DMS79 (cell line): ENCODE measurements at regions not wholly inside any gene's neighbourhood (a gene's known extent, or its start where the extent isn't known, plus 50 kb on each side); places are given as distances from the start of the nearest gene placed in this dataset.

Experiments
- DNase-seq: peaks from one replicate; lab custom pipeline; 2025; lab: John Stamatoyannopoulos, UW

DNA sequence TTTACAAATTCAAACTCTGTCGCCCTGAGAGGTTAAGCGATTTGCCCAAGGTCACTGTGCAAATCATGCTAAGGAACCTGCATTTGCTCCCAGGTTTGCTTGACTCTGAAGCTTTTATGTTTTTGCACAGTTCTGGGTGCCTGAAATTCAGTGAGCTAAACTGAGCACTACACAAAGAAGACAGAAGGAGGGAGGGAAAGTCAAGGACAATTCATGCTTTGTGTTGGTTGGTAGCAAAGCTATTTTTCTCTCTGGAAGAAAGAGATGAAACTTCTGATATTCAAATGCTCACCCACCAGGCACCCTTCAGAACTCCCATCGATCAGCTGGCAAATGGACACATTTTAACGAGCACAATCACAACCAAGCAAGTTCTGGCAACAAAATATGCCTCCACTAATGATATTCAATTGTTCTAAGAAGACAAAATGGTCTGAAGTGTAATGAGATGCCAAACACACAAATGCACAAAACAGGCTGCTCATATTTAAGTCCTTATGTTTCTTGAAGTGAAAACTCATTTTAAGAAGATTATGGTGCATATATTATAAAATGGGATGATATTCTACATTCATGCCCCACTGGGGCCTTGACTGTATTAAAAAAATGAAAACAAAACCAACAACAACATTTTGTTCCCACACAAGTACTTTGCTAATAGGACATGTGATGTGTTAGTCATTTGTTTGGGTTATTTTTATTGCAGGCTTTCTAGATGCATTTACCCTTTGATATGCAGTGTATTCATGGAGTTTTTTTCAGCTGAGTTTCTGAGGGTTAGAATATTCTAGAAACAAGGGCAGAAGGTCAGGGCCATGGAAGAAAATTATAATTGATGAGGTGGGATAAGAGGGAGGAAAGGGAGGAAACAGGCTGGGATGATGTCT lies 445.6 kb upstream of the CELF4 start:
- DNase-seq, result no peak

DNA sequence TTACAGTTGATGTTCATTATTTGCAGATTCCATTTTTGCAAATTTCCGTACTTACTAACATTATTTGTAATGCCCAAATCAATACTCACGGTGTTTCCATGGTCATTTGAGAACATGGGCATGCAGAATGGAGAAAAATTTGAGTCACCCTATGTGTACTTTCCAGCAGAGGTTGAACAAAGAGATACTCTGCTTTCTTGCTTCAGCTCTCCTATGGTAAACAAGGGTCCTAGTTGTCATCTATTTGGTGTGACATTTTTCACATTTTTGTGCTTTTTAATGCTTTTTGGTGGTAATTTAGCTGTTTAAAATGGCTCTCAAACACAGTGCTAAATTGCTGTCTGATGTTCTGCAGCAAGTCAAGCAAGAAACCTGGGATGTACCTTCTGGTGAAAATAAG lies 444.4 kb upstream of the CELF4 start:
- no peak for DNase-seq

DNA sequence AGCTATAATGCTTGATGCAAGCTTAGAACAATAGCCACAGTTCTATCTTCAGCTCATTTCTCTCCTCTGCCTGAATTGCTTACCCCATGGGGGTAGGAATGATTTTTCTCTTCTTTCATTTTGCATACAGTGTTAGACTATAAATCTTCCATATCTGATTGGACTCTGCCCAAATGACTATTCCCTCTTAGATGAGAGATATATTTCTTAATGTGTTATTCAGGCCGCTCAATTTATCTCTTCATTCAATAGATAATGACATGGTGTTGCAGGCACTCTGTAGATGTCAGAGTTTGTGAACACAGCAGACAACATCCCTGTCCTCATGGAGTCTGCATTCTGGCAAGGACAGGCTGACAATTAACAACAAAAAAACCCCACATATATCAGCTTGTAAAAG lies 443.7 kb upstream of the CELF4 start:
- DNase-seq, result no peak

DNA sequence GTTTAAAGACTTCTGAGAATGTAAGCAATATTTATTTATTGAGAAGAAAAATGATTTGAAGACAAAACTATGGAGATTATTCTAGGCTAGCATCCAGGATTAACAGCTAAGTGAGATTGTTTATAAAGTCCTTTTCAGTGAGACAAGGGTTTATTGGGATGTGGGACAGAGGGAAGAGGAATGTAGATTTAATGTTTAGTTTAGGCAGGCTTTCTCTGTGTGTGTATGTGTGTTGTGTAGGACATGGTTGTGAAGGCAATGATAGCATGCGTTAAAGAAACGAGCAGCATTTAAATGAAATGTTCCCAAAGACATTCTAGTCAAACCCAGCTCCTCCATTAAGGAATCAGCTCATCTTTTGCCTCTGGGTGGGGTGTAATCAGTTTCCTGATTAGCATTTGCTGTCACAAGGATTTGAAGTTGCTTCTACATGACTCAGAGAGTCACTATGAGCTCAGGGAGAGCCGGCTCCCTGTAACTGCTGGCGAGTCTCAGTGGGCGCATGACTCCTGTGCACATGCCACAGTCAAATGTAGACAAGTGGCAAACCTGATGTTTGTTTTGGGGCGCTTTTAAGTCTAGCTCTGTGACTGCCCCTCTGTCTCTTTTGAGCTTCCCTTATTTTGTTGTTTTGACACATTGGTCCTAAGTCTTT lies 442.2 kb upstream of the CELF4 start:
- DNase-seq, result no peak

DNA sequence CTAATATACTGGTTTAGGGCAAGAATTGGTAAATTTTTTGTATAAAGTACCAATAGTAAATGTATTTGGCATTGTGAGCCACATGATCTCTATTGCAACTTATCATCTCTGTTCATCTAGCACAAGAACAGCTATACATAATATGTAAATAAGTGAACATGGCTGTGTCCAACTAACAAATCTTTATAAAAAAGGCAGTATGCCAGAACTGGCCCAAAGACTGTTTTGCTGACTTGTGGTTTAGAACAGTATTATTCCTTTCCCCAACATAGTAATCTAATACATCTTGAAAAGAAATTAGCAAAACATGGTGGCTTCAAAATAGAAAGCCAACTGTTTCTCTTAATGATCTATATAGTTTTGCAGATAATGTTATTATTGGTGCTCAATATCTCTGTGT lies 441.4 kb upstream of the CELF4 start:
- no peak for DNase-seq

DNA sequence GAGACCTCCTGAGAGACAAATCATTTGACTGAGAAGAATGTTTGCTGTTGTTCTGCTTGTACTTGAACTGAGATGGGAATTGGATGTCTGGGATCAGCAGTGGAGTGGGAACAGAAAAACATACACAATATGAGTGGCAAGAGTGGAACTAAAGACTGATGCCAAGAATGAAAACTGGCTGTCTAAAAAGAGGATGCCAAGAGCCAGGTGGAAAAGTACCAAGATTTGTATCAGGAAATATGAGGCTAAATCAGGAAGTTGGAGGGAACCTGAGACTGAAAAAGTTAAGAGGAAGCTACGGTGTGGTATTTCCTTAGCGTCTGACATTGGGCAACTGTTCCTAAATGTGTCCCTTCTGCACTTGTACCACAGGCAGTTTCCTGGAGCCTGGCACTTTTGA lies 440.9 kb upstream of the CELF4 start:
- DNase-seq, result no peak

DNA sequence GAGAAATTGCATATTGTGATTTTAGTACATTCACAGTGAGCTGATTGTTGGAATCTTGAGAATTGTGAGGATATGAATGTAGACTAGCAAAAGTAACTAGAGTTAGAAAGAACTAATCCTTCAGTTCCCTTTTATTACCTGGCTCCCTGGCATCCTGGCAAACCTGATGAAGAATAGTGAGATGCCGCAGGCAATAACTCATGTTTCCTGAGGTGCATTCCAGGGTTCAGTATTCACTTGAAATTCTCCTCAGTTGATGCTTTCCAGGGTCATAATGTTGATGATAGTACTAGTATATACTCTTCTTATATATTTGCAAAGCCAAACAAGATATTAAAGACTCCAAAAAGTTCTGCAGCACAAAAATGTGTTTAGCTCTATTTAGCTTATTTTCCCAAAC lies 432.1 kb upstream of the CELF4 start:
- no peak for DNase-seq

DNA sequence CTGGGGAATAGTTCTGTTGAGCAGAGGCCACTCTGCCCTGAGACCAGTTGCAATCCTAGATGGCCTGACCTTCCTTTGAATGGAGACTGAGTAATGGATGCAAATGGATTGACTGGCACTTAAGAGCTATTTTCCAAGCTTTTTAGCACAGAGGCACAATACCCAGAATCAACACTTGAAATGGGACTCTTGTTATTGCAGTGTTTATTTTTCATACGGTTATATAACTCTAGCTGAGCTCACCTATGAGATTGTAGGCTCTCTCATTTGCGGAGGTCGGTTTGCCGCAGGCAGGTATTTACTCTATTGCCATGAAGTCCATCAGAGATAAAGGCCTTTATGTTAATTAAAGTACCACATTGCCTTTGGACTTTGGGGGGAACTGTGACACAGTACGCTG lies 422.3 kb upstream of the CELF4 start:
- DNase-seq, result peak; percentile 99

DNA sequence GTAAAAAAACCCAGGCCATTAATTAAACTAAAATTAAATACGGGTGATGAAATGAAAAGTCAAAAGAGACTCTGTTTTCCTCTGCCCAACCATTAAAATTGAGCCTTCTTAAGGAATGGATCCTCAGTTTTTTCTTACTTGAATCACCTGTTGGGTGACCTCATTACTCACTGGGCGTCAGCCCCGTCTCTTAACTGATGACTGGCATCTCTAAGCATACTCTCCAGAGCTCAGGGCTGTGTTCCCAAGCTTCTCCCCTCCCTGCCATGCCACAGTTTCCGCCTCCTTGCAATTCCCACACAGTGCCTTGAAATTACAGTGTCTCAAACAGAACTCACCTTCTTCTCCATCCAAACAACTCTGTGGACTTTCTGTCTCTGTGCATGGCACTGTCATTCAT lies 421.1 kb upstream of the CELF4 start:
- DNase-seq, result no peak

DNA sequence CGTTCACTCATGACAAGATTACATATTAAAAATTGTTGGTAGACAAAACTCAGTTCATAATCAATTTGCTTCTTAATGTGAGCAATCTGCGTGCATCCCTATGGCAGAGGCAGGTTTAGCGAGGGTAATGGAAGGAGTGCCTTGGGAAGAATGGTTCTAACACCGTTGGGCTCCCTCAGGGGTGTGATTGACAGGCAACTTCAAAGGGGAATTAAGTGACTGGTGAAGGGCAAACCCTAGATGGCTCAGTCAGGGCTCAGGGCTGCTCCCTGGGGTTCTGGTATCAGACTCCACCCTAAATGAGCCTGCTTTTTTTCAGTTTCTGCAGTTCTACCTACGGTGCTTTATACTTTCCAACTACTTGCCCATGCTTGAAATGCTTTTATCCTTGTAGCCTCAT lies 419.5 kb upstream of the CELF4 start:
- DNase-seq, result no peak

DNA sequence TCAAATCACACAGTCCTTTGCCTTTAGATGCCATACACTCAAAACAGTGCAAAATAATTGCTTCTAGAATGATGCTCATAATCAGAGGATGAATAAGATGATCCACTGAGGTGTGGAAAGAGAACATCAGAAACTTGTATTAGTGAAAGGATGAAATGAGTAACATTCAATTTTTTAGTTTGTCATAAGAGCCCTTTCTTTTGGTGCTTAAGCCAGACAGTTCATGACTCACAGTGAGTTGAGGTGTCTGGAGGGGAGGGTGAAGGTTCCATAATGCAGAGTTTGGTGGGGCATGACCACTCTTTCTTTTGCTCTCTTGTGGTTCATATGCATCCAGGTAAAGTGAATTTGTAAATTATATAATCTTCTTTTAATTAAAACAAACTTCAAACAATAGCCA lies 415.0 kb upstream of the CELF4 start:
- no peak for DNase-seq

DNA sequence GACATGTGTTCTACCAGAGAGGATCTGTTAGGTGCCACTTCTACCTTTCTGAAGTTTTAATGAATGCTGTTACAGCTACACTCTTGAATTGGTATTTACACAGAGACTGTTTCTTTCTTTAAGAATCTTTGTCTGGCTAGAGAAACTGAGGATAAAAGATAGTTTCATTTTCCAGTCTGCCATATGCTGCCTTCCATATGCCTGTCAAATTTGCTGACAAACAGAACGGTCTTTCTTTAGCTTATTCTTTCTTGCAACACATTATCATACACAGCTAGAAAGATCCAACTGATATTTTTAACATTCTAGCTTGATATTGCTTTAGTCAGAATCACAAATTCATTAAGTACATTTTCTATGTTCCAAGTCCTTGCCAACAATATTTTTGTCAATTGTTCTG lies 409.8 kb upstream of the CELF4 start:
- no peak for DNase-seq

DNA sequence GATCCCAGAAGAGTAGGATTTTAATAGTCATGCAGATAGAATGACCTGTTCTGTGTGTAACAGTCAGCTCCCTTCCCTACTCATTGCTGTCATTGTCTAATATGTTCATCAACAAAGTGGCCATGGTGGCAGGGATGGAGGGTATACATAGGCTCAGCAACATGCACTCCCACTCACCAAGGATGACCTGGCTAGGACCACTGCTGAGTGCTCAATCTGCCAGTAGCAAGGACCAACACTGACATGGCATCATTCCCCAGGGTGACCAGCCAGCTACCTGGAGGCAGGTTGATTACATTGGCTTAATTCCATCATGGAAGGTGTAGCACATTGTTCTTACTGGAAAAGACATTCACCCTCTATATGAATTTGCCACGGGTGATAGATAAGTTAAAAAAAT lies 401.7 kb upstream of the CELF4 start:
- DNase-seq, result no peak

DNA sequence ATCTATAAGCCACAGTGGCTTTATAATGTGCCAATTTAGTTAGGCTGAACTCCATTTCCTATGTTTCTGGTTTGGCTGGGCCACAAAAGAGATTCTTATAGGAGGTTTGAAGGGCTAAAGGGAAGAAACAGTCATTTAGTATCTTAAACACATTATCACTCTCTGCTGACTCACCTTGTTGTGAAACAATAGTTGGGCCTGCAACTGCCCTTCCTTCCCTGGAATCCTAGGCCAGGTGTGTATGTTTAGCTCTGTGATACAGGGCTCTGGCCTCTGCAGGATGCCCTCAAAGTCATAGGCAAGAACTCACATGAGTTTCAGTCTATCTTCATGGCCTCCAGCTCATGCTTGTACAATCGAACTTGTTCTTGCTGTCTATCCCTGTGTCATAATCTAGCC lies 400.0 kb upstream of the CELF4 start:
- no peak for DNase-seq

DNA sequence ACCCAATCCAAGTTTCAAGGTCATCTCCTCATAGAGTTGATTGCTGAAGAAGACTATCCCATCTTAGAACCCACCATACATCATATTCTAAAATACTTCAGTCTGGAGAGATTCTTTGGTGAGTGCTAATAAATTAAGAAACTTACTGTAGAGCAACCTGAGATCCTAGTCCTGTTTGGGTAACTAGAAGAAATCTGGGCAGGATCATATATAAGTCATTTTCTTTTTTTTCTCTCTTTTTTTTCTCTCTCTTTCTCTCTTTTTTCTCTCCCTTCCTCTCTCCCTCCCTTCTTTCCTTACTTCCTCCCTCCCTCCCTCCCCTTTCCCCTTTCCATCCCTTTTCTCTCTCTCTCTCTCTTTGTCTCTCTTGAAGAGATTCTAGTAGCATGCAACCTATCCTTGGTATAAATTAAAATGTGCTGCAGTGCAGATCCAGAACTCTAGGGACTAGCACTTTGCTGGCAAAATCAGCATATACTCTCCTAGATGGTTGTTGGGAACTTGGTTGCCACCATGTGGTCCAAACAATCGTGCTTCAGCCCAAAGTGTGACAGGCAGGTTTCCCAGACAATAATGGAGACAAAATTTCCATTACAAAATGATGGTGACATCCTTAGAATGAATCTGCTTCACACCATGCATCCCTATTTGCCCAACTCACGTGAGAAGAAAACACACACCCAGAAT lies 399.4 kb upstream of the CELF4 start:
- no peak for DNase-seq

DNA sequence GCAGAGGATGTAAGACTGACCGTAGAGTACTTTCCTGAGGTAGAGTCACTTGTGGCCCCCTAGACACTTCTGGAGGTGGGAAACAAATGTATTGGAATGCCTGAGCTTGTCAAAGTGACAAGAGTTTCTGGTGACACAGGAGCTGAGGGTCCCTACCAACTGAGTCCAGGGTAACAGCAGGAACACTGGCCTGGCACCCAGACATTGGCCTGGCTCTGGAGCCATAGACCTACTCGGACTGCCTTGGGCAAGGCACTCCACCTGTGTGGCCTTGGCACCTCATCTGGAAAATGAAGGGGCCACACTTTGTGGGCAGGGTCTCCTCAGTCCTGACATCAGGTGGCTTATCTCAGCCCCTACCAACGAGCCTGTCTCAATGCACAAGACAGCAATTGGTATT lies 398.2 kb upstream of the CELF4 start:
- DNase-seq, result no peak

DNA sequence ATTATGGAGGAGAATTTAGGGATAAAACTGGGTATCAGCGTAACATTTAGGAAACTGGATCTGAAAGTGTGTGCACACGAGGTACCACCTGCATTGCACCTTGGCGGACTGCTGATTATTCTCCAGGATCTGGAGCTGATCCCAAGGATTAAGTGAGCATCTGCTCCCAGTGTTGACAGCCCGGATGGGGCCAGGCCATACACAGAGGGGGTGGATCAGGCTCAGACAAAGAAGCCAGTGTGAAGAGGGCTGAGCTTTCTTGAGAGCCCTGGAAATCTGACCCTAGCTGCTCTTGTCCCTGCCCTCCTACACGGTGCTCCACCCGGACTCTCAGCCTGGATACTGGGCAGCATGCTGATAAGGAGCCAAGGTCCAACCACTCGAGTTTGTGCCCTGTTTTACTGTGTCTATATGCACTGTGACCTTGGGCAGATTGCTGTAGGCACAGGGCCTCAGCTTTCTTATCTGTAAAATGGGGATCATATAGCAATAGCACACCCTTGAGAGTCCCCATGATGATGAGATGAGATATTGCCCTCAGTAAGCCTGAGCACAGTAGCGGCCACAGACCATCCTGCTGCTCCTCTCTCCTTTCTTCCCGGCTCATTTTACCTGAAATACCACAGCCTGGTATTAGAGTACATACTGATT lies 396.8 kb upstream of the CELF4 start:
- no peak for DNase-seq

DNA sequence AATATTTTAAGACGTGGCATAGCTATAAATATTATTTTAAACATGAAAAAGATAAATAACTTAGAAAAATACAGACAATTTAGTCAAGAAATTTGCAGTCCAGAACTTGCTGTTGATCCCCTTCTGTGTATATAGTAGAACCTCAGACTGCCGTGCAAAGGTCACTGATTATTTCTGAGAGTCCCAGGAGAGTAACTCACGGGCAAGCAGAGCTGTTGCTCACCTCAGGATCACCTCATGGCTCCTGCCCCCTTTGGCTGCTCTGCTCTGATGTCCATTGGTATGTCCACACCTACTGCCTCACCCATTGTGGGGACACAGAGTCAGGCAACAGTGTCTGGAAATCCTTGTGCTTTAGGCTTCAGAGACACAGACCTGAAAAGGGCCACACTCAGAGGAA lies 392.9 kb upstream of the CELF4 start:
- DNase-seq, result no peak

DNA sequence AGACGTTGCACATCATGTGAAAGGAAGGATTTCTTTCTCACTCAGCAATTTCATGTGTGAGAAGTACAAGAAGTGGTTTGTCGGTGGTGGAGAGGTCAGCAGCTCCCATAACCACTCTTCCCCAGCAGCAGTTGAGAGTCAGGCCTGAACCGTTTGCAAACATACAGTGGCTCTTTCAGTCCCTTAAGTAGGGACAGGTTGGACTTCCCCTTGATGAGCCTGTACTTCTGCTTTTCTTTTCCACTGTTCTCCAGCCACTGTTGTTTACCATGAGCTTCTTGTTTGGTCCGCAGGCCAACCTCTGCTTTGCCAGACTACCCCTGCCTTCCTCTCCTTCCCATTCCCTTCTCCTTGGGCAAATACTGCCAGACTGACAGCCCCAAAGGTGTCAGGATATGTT lies 391.3 kb upstream of the CELF4 start:
- peak; percentile 15 for DNase-seq

DNA sequence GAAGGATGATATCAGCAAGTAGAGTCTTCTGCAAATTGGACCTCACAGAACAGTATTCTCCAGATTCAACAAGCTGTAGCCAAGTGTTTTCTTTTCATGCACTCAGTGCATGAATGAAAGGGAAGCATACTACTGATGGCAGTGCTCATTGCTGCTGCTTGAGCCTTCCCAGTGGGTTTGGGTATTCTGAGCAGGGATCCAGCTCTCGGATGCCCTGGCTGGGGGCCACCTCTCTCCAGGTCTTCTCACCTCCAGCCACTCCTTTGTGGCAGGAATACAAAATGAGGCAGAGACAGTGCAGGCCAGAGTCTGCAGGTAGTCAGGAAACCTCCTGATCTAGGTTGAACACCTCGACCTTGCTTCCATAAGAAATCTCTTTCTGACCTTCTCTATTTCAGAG lies 390.4 kb upstream of the CELF4 start:
- DNase-seq, result peak; percentile 97

DNA sequence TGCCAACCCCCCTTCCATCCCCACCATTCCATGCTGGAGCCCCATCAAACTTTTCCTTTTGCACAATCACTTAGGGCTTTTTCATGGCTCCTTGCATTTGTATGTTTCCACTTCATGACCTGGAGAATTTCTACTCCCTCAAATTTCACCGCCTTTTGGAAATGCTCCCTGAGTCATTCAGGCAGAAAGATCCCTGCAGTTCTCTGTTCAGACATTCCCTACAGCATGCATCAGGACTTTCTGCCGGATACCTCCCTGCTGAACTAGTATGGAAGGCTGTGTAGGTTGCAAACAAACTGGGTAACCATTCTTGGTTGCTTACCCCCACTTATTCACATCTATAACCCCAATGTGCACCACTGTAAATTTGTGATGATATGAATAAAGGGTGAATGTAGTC lies 389.6 kb upstream of the CELF4 start:
- DNase-seq, result no peak

DNA sequence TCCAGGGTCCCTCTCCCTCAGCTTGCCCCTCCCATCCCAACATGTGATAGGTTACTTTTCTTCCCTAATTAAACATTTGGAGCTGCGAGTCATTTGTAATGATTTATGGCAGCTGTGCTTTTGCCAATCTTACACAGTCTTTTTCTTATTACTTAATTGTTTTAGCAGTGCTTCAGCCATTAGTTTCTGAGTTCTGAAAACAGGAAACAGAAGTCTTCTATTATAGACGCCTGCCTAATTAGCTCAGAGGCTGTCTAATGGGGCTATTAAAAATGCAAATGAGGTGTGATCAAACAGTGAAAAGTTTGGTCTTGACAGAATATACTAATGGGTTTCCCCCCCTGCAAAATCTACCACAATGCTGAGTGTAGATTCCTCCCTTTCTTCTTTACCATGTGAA lies 388.3 kb upstream of the CELF4 start:
- no peak for DNase-seq

DNA sequence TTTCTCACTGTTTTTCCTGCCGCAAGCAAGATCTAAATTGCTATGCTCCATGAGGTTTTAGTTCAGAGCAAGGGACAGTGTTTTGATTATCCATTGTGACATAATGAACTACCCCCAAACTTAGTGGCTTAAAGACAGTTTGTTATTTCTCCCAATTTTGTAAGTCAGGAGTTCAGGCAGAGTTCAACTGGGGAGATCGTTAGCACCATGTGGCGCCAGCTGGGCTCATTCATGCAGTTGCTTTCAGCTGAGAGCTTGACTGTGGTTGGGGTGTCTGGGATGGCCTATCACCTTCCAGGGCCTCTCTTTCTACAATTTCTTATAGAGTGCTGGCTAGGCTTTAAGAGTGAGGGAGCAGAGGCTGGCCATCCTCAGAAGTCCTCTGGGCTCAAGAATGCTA lies 382.9 kb upstream of the CELF4 start:
- no peak for DNase-seq
